ENCODE measurements at regions not wholly inside any gene's neighbourhood (a gene's known extent, or its start where the extent isn't known, plus 50 kb on each side); places are given as distances from the start of the nearest gene placed in this dataset.

GRCh38 chr1:189986516-189986915 lies 491.1 kb downstream of the BRINP3 start:
- DNase-seq, result no peak
- no peak overlapping the region for H3K4me3 ChIP-seq
- TF ChIP-seq POLR2A (IDR thresholded peaks at IDR 0.05) (no peak), POLR2AphosphoS5 (IDR thresholded peaks at IDR 0.05) (no peak), EP300 (IDR thresholded peaks at IDR 0.05) (no peak)
- TF ChIP-seq, protein P1, sequence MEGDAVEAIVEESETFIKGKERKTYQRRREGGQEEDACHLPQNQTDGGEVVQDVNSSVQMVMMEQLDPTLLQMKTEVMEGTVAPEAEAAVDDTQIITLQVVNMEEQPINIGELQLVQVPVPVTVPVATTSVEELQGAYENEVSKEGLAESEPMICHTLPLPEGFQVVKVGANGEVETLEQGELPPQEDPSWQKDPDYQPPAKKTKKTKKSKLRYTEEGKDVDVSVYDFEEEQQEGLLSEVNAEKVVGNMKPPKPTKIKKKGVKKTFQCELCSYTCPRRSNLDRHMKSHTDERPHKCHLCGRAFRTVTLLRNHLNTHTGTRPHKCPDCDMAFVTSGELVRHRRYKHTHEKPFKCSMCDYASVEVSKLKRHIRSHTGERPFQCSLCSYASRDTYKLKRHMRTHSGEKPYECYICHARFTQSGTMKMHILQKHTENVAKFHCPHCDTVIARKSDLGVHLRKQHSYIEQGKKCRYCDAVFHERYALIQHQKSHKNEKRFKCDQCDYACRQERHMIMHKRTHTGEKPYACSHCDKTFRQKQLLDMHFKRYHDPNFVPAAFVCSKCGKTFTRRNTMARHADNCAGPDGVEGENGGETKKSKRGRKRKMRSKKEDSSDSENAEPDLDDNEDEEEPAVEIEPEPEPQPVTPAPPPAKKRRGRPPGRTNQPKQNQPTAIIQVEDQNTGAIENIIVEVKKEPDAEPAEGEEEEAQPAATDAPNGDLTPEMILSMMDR (IDR thresholded peaks at IDR 0.05), result no peak
- H3K36me3 ChIP-seq, result no peaks in the 10 kb centered on the region
- H3K4me1 ChIP-seq, result no peaks in the 10 kb centered on the region
- intact Hi-C loops (cut with DNase I), result no loop called here
- H3K27me3 ChIP-seq, result no peaks in the 10 kb centered on the region
- H3K9me3 ChIP-seq, result no peaks in the 10 kb centered on the region
- H3K27ac ChIP-seq, result no peak overlapping the region

GRCh38 chr1:189987509-189987908 lies 490.2 kb downstream of the BRINP3 start:
- no peak for DNase-seq
- no peaks in the 10 kb centered on the region for H3K9me3 ChIP-seq
- no peak overlapping the region for H3K27ac ChIP-seq
- intact Hi-C loops (cut with DNase I), result no loop called here
- TF ChIP-seq, protein P1 (IDR thresholded peaks at IDR 0.05), result no peak
- TF ChIP-seq POLR2A (IDR thresholded peaks at IDR 0.05) (no peak), EP300 (IDR thresholded peaks at IDR 0.05) (no peak), POLR2AphosphoS5 (IDR thresholded peaks at IDR 0.05) (no peak)
- H3K4me3 ChIP-seq, result no peak overlapping the region
- WGBS, 2 donors, result 68 to 83% methylated on average over 2 of the region's 2 CpGs
- no peaks in the 10 kb centered on the region for H3K27me3 ChIP-seq
- no peaks in the 10 kb centered on the region for H3K36me3 ChIP-seq
- no peaks in the 10 kb centered on the region for H3K4me1 ChIP-seq

DNA sequence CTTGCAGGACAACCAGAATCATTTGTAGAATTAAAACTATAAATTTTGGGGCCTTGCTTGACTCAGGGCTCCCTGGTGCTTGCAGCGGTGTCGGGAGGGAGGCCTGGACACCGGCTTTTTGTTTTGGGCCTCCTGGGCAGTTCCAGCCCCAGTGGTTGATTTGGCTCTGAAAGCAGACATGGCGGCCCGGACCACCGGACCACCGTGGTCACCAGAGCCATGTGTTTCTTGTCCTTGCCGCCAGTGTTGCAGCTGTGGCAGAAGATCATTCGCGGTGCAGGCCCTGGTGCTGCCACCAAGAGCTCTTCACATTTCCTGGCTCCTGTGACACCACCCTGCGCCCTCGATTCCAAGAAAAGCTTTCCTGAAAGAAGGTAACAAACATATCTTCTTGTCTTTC lies 484.8 kb downstream of the BRINP3 start:
- no peaks in the 10 kb centered on the region for H3K27me3 ChIP-seq
- WGBS, 2 donors, result 91 to 92% methylated on average over 12 of the region's 12 CpGs
- intact Hi-C loops (cut with DNase I), result no loop called here

GRCh38 chr1:190000365-190000872 lies 477.2 kb downstream of the BRINP3 start:
- Histone ChIP-seq H3K27me3 (no peaks in the 10 kb centered on the region), H3K27ac (no peak overlapping the region), H3K4me3 (no peak overlapping the region), H3K36me3 (no peaks in the 10 kb centered on the region), H3K9me3 (no peaks in the 10 kb centered on the region), H3K4me1 (no peaks in the 10 kb centered on the region)
- WGBS, 2 donors, result 46 to 77% methylated on average over 3 of the region's 3 CpGs
- no peak for DNase-seq
- TF ChIP-seq EP300 (IDR thresholded peaks at IDR 0.05), result no peak
- TF ChIP-seq POLR2A (IDR thresholded peaks at IDR 0.05), result no peak
- TF ChIP-seq POLR2AphosphoS5 (IDR thresholded peaks at IDR 0.05), result no peak
- TF ChIP-seq, protein P1 (IDR thresholded peaks at IDR 0.05), result no peak
- intact Hi-C loops (cut with DNase I), result no loop called here

More for the DNA sequence above, 484.8 kb downstream of the BRINP3 start:
- Histone ChIP-seq H3K27ac (no peak overlapping the region), H3K4me3 (no peak overlapping the region), H3K4me1 (no peaks in the 10 kb centered on the region), H3K9me3 (peaks cover 0 to 3% (median 1%) of the 10 kb centered on the region in 4 donors), H3K36me3 (no peaks in the 10 kb centered on the region)
- TF ChIP-seq, protein P1 (IDR thresholded peaks at IDR 0.05), result no peak
- TF ChIP-seq POLR2AphosphoS5 (IDR thresholded peaks at IDR 0.05), result no peak
- no peak for TF ChIP-seq POLR2A (IDR thresholded peaks at IDR 0.05)
- no peak for TF ChIP-seq EP300 (IDR thresholded peaks at IDR 0.05)
- no peak for DNase-seq

GRCh38 chr1:190001187-190001586 lies 476.5 kb downstream of the BRINP3 start:
- Histone ChIP-seq H3K4me1 (no peaks in the 10 kb centered on the region), H3K27ac (no peak overlapping the region), H3K9me3 (no peaks in the 10 kb centered on the region), H3K36me3 (no peaks in the 10 kb centered on the region), H3K4me3 (no peak overlapping the region), H3K27me3 (no peaks in the 10 kb centered on the region)
- TF ChIP-seq, protein P1 (IDR thresholded peaks at IDR 0.05), result no peak
- no peak for TF ChIP-seq EP300 (IDR thresholded peaks at IDR 0.05)
- no peak for TF ChIP-seq POLR2AphosphoS5 (IDR thresholded peaks at IDR 0.05)
- TF ChIP-seq POLR2A (IDR thresholded peaks at IDR 0.05), result no peak
- no peak for DNase-seq
- 85 to 88% methylated on average over 2 of the region's 2 CpGs for WGBS, 2 donors
- intact Hi-C loops (cut with DNase I), result no loop called here

Data from sigmoid colon (tissue), 6 donors.